ENCODE measurements at regions not wholly inside any gene's neighbourhood (a gene's known extent, or its start where the extent isn't known, plus 50 kb on each side); places are given as distances from the start of the nearest gene placed in this dataset.

- peaks cover 0 to 6% (median 4%) of the 10 kb centered on the region in 4 donors for H3K4me1 ChIP-seq
- TF ChIP-seq POLR2A (IDR thresholded peaks at IDR 0.05) (no peak), POLR2AphosphoS5 (IDR thresholded peaks at IDR 0.05) (no peak), EP300 (IDR thresholded peaks at IDR 0.05) (no peak), CTCF (IDR thresholded peaks at IDR 0.05) (no peak)
- no peaks in the 10 kb centered on the region for H3K27me3 ChIP-seq
- no peak overlapping the region for H3K27ac ChIP-seq
- H3K9me3 ChIP-seq, result peaks cover 0 to 3% (median under 1%) of the 10 kb centered on the region in 4 donors
- no peaks in the 10 kb centered on the region for H3K36me3 ChIP-seq
- ATAC-seq (ENCODE audit: low FRiP score in 2 of 2), result no peak
- H3K4me3 ChIP-seq, result no peak overlapping the region
- no peak for DNase-seq
- 24 to 45% methylated on average over 1 of the region's 1 CpG for WGBS, 2 donors
Measured at GRCh38 chr4:124478470-124478869, 234.1 kb downstream of the ANKRD50 start.

DNA sequence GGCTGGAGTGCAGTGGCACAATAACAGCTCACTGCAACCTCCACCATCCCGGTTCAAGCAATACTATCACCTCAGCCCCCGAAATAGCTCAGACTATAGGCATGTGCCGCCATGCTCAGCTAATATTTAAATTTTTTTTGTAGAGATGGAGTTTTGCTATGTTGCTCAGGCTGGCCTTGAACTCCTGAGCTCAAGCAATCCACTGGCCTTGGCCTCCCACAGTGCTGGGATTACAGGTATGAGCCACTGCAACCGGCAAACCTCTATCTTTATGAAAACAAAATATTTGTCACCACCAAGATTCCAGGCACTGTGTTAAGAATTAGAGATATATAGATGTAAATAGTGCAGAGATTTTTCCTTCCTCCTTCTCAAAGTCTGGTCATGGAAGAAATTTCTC is 232.5 kb downstream of the ANKRD50 start:
- no peak overlapping the region for H3K27ac ChIP-seq
- 93 to 94% methylated on average over 4 of the region's 4 CpGs for WGBS, 2 donors
- DNase-seq, result no peak
- H3K4me3 ChIP-seq, result no peak overlapping the region
- TF ChIP-seq CTCF (IDR thresholded peaks at IDR 0.05), result no peak
- no peak for TF ChIP-seq POLR2A (IDR thresholded peaks at IDR 0.05)
- no peak for TF ChIP-seq POLR2AphosphoS5 (IDR thresholded peaks at IDR 0.05)
- TF ChIP-seq EP300 (IDR thresholded peaks at IDR 0.05), result no peak
- no peak for ATAC-seq (ENCODE audit: low FRiP score in 2 of 2)
- peaks cover 0 to 8% (median 4%) of the 10 kb centered on the region in 4 donors for H3K4me1 ChIP-seq
- no peaks in the 10 kb centered on the region for H3K27me3 ChIP-seq
- H3K9me3 ChIP-seq, result no peaks in the 10 kb centered on the region
- no peaks in the 10 kb centered on the region for H3K36me3 ChIP-seq

- DNase-seq (no peak), ATAC-seq (ENCODE audit: low FRiP score in 2 of 2) (no peak)
- Histone ChIP-seq H3K27me3 (no peaks in the 10 kb centered on the region), H3K27ac (no peak overlapping the region), H3K9me3 (no peaks in the 10 kb centered on the region), H3K36me3 (no peaks in the 10 kb centered on the region), H3K4me3 (no peak overlapping the region), H3K4me1 (peaks cover 0 to 8% (median 4%) of the 10 kb centered on the region in 4 donors)
- 92 to 96% methylated on average over 3 of the region's 3 CpGs for WGBS, 2 donors
- TF ChIP-seq CTCF (IDR thresholded peaks at IDR 0.05) (no peak), POLR2A (IDR thresholded peaks at IDR 0.05) (no peak), POLR2AphosphoS5 (IDR thresholded peaks at IDR 0.05) (no peak)
Measured at GRCh38 chr4:124481123-124481522, 231.4 kb downstream of the ANKRD50 start.

DNA sequence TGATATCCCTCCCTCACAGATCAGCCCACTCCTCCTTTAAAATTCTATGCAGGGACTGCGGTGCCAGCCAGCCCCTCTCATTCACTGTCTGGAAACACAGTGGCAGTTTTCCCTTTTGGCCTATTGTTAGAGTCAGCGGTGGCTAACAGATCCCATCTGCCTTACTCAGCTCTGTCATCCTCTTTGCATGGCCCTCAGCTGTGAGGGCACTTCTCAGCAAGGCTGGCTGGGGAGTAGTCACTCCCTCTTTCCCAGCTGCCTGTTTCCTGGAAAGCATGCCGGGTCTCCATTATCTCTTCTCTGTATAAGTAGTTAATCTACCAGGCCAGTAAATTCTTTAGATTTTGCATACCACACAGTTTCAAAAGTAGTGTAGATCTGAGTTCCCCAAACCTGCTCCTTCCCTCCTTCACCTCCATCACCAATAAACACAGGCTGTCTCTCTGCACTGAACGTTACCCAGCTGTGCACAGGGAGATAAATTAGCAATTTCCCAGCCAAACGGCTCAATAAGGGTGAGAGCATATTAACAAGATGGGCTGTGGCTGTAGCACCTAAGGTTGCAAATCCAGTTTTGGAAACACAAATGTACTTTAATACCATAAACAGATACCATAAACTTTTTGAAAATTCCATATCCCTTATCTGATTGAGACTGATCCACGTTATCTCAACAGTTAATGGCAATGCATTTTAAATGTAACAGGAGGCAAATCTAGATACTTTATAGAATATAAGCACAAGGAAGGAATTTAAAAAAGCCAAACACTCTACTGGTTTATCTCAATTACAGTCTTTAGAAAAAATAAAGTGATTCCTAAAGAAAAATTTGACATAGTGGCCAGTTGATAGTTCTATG is 229.3 kb downstream of the ANKRD50 start:
- DNase-seq, result no peak
- WGBS, 2 donors, result 35 to 44% methylated on average over 6 of the region's 6 CpGs

More for the DNA sequence above, 229.3 kb downstream of the ANKRD50 start:
- Histone ChIP-seq H3K9me3 (no peaks in the 10 kb centered on the region), H3K36me3 (no peaks in the 10 kb centered on the region), H3K4me1 (peaks cover 0 to 8% (median 3%) of the 10 kb centered on the region in 4 donors), H3K27ac (no peak overlapping the region), H3K27me3 (no peaks in the 10 kb centered on the region), H3K4me3 (no peak overlapping the region)
- no peak for ATAC-seq (ENCODE audit: low FRiP score in 2 of 2)
- TF ChIP-seq CTCF (IDR thresholded peaks at IDR 0.05) (no peak), EP300 (IDR thresholded peaks at IDR 0.05) (no peak), POLR2AphosphoS5 (IDR thresholded peaks at IDR 0.05) (no peak), POLR2A (IDR thresholded peaks at IDR 0.05) (no peak)

Data from upper lobe of left lung (tissue), 6 donors.